ENCODE measurements at regions not wholly inside any gene's neighbourhood (a gene's known extent, or its start where the extent isn't known, plus 50 kb on each side); places are given as distances from the start of the nearest gene placed in this dataset.

DNA sequence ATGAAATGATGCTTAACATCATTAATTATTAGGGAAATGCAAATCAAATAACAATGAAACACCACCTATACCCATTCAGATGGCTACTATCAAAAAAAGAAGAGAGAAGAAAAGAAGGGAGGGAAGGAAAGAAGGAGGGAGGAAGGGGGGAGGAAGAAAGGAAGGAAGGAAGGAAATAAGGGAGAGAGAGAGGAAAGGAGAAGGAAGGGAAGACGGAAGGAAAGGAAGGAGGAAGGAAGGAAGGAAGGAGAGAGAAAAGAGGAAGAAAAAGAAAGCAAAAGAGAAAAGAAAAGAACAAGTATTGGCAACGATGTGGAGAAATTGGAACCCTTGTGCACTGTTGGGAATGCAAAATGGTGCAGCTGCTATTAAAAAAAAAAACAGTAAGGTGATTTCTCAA lies 363.3 kb downstream of the TNS1 start:
- TF ChIP-seq, protein P1, sequence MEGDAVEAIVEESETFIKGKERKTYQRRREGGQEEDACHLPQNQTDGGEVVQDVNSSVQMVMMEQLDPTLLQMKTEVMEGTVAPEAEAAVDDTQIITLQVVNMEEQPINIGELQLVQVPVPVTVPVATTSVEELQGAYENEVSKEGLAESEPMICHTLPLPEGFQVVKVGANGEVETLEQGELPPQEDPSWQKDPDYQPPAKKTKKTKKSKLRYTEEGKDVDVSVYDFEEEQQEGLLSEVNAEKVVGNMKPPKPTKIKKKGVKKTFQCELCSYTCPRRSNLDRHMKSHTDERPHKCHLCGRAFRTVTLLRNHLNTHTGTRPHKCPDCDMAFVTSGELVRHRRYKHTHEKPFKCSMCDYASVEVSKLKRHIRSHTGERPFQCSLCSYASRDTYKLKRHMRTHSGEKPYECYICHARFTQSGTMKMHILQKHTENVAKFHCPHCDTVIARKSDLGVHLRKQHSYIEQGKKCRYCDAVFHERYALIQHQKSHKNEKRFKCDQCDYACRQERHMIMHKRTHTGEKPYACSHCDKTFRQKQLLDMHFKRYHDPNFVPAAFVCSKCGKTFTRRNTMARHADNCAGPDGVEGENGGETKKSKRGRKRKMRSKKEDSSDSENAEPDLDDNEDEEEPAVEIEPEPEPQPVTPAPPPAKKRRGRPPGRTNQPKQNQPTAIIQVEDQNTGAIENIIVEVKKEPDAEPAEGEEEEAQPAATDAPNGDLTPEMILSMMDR (IDR thresholded peaks at IDR 0.05; ENCODE audit: low read length, missing control alignments): no peak
- no peak for DNase-seq (ENCODE audit: low read depth)
- no peak overlapping the region for H3K4me3 ChIP-seq (replicated peaks; ENCODE audit: low read depth, low read length)

DNA sequence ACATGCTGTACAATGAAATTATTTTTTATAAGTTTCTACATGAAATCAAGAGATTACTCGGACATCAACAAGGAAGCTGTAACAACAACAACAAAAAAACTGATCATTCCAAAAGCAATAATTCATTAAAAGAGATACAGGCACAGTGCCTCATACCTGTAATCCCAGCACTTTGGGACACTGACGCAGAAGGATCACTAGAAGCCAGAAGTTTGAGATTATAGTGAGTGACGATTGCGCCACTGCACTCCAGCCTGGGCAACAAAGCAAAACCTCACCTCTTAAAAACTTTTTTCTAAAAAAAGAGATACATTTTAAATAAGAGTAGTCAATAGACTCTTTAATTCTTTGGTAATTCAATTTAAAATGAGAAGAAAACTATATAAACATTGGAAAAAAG lies 364.3 kb downstream of the TNS1 start:
- no peak overlapping the region for H3K4me3 ChIP-seq (replicated peaks; ENCODE audit: low read depth, low read length)
- no peak for DNase-seq (ENCODE audit: low read depth)
- TF ChIP-seq, protein P1 (IDR thresholded peaks at IDR 0.05; ENCODE audit: low read length, missing control alignments): no peak

DNA sequence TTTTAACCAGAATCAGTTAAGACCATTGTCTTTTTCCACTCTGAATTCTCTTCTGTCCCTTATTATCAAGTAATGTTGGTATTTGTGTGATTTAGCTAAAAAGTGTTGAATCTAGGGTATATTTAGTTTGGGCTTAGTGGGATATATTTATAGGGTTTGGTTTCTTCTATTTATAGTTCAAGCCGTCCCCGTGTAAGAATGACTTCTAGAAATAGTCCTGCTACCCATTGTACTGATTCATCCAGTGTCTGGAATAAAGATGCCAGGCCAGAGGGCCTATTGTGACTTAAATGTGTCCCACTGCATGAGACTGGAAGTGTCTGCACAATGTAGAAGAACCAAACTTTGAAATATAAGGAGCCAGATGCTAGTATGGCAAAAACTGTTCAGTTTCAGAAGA lies 364.8 kb downstream of the TNS1 start:
- no peak for DNase-seq (ENCODE audit: low read depth)
- TF ChIP-seq, protein P1 (IDR thresholded peaks at IDR 0.05; ENCODE audit: low read length, missing control alignments): no peak
- H3K4me3 ChIP-seq (replicated peaks; ENCODE audit: low read depth, low read length): no peak overlapping the region

DNA sequence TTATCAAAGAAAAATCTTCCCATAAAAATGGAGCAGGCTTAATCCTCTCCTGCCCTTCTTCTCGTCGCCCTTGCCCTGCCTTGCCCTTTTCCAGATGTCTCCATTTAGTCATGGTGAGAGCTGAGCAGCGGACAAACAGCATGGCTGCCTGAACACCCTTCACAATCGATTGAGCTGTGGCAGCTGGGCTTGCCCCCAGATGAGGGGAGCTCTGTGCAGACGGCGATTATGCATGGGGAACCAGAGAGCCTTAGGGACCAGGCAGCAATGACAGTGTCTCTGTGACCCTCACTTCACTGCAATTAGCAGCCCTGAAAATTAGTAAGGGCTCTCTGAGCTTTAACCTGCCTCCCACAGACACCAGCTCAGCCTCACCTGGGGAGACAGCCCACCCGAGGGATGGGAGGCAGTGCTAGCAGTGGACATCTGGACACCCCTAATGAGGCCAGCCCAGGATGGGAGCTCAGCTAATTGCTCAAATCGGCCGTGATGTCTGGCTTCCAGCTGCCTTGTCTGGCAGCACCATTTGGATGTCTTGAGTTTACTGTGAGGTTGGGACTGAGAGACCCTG lies 365.7 kb downstream of the TNS1 start:
- H3K4me3 ChIP-seq (replicated peaks; ENCODE audit: low read depth, low read length): no peak overlapping the region
- DNase-seq (ENCODE audit: low read depth): no peak
- TF ChIP-seq, protein P1 (IDR thresholded peaks at IDR 0.05; ENCODE audit: low read length, missing control alignments): no peak

DNA sequence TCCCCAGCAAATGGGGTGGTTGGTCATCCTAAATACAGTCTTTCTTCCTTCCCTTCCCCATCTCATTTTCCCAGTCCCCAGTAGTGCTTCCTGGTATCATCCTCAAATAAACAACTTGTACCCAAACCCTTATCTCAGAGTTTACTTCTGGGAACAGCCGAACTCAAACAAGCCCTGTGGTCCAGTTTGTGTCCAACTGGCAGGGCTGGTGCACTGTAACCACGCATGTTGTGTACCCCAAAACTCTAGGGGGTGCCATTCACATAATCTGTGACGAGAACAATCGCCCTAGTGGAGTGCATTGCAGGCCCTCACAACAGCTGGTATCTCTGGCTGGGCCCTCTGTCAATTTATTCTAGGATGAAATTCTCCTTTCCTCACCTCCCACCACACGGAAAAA lies 366.2 kb downstream of the TNS1 start:
- TF ChIP-seq, protein P1 (IDR thresholded peaks at IDR 0.05; ENCODE audit: low read length, missing control alignments): no peak
- DNase-seq (ENCODE audit: low read depth): no peak
- H3K4me3 ChIP-seq (replicated peaks; ENCODE audit: low read depth, low read length): no peak overlapping the region

DNA sequence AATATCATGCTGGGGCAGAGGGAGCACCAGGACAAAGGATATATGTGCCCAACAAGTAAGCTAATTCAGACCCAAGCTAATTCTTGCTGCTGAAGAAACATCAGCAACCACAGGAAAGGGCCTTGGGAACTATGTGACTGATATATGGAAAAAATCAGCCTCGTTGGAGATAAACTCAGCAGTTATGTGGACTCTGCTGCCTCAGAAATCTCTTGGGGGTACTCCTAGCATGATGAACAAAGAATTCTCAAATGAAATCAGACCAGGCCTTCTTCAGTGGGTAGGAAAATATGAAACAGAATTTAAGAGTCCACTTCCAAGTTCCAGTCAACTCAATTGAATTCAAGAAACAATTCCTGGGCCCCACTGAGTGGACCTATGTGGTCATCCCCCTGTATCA lies 367.9 kb downstream of the TNS1 start:
- H3K4me3 ChIP-seq (replicated peaks; ENCODE audit: low read depth, low read length): no peak overlapping the region
- no peak for DNase-seq (ENCODE audit: low read depth)
- TF ChIP-seq, protein P1 (IDR thresholded peaks at IDR 0.05; ENCODE audit: low read length, missing control alignments): no peak

DNA sequence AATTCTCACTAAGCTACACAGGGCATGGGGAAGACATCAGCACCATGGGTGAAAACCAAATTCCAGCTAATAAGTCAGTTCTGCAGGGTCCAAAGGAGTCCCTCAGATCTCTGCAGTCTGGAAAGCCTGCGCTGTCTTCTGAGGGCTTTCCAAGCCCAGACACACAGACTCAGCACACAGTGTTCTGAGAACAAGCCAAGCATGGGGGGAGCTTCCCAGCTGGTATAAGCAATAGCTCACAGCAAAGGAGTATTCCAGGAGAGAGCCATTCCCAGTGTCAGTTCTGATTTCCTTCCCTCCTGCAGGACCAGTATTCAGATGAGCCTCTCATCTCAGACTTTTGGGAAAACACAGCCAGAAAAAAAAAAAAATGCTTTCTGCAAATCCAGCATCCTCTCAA lies 370.8 kb downstream of the TNS1 start:
- H3K4me3 ChIP-seq (replicated peaks; ENCODE audit: low read depth, low read length): no peak overlapping the region
- DNase-seq (ENCODE audit: low read depth): no peak
- TF ChIP-seq, protein P1 (IDR thresholded peaks at IDR 0.05; ENCODE audit: low read length, missing control alignments): no peak

Measured in fibroblast of pulmonary artery (primary cell).